ENCODE measurements at regions not wholly inside any gene's neighbourhood (a gene's known extent, or its start where the extent isn't known, plus 50 kb on each side); places are given as distances from the start of the nearest gene placed in this dataset.
"Not testable (repeated sequence)": the region's sequence is repeated elsewhere in the genome, so short reads cannot be mapped to it uniquely, and the experiment has no call there.

DNA sequence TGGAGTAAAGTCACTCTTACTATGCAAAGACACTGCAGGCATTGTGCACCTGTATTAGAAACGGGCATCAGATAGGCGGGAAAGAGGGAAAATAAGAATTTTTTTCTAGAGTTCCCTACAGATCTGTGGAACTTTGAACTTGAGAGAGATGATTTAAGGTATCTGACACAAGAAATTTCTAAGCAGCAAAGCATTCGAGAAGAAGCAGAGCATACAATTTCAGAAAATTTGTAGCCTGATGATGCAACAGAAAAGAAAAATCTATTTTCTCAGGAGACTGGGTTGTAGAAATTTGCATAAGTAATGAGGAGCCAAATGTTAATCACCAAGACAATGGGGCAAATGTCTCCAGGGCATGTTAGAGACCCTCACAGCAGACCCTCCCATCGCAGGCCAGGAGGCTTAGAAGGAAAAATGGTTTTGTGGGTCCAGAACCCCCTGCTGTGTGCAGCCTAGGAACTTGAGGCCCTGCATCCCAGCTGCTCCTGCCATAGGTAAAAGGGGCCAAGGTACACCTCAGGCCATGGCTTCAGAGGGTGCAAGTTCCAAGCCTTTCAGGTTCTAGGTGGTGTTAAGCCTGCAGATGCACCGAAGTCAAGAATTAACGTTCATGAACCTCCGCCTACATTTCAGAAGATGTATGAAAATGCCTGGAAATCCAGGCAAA lies 163.5 kb upstream of the GTF2H2 start:
- H3K4me3 ChIP-seq; H3K27ac ChIP-seq (ENCODE audit: extremely low read depth, low read depth, low read length); intact Hi-C loops (cut with micrococcal nuclease); H3K9me3 ChIP-seq (replicated peaks; ENCODE audit: control insufficient read depth, insufficient read depth, low read depth, low read length); H3K79me2 ChIP-seq (ENCODE audit: control insufficient read depth, insufficient read depth, low read length); POLR2A ChIA-PET; BruUV-seq (replicated peaks); H2AFZ ChIP-seq (ENCODE audit: low read depth, low read length); CTCF ChIA-PET (ENCODE audit: low intra/inter-chr PET ratio); H3K27me3 ChIP-seq (ENCODE audit: control insufficient read depth in 2 of 2, insufficient read depth in 2 of 2, low read length in 2 of 2); H3K9me1 ChIP-seq (ENCODE audit: control insufficient read depth, insufficient read depth, low read length); H4K20me1 ChIP-seq (replicated peaks; ENCODE audit: control insufficient read depth, insufficient read depth, low read length); ATAC-seq; DNase-seq (ENCODE audit: extremely low read depth in 1 of 4, low spot score in 3 of 4); H3K9ac ChIP-seq (ENCODE audit: insufficient read depth in 1 of 2, low read depth in 2 of 2, low read length in 2 of 2); FAIRE-seq; H3K4me1 ChIP-seq (replicated peaks in 1 of 2; ENCODE audit: control insufficient read depth in 2 of 2, insufficient read depth in 2 of 2, low read length in 2 of 2); H3K4me2 ChIP-seq (ENCODE audit: insufficient read depth, low read length); H3K36me3 ChIP-seq (ENCODE audit: control insufficient read depth, insufficient read depth, low read length); TF ChIP-seq CEBPG (CRISPR knock-in tag; IDR thresholded peaks at IDR 0.05): not testable (repeated sequence)
- in situ Hi-C loops (cut with MboI) = loop anchor here (25.0 kb wide), 1 partner anchor 219 kb away; no protein-coding TSS in a partner anchor
- TF ChIP-seq CEBPG (tag; conservative IDR thresholded peaks at IDR 0.05 in 1 of 2, IDR thresholded peaks at IDR 0.05 in 1 of 2) (peak; percentile 39 to 73; a peak in 2 of 4 replicates), CEBPB (tag; IDR thresholded peaks at IDR 0.05) (peak; percentile 38; the same call in 1 of the 2 replicates)
- TF ChIP-seq, protein P1, sequence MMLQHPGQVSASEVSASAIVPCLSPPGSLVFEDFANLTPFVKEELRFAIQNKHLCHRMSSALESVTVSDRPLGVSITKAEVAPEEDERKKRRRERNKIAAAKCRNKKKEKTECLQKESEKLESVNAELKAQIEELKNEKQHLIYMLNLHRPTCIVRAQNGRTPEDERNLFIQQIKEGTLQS (IDR thresholded peaks at IDR 0.05) = peak; percentile 89
- TF ChIP-seq, protein P1 (CRISPR knock-in tag; conservative IDR thresholded peaks at IDR 0.05) = not testable (repeated sequence)
- WGBS (ENCODE audit: insufficient coverage, low coverage, missing lambda C conversion rate) = 84% methylated on average over 4 of the region's 7 CpGs

All from K562 (cell line).